Subcutaneous abdominal adipose tissue (tissue), 5 donors: ENCODE measurements at regions not wholly inside any gene's neighbourhood (a gene's known extent, or its start where the extent isn't known, plus 50 kb on each side); places are given as distances from the start of the nearest gene placed in this dataset.
"Not testable (repeated sequence)": the region's sequence is repeated elsewhere in the genome, so short reads cannot be mapped to it uniquely, and the experiment has no call there.

Source experiments
- H3K27ac ChIP-seq: one replicate; pipeline ENCODE4 v1.7.0; 2013; ENCODE audit warnings: low read depth, mild to moderate bottlenecking, inconsistent platforms, low read length, moderate library complexity
- H3K27me3 ChIP-seq, 5 donors: one replicate each; pipeline ENCODE4 v1.7.0; 2013; ENCODE audit warnings: low read length in 5 of 5, inconsistent platforms in 1 of 5; ENCODE audit not compliant: control insufficient read depth in 5 of 5, insufficient read depth in 4 of 5
- H3K36me3 ChIP-seq, 5 donors: one replicate each; pipeline ENCODE4 v1.7.0; 2013; ENCODE audit warnings: low read length in 5 of 5; ENCODE audit not compliant: control insufficient read depth in 5 of 5, insufficient read depth in 5 of 5
- H3K4me1 ChIP-seq, 5 donors: one replicate each; pipeline ENCODE4 v1.7.0; 2013; ENCODE audit warnings: low read length in 5 of 5, mild to moderate bottlenecking in 3 of 5, moderate library complexity in 1 of 5; ENCODE audit not compliant: control insufficient read depth in 5 of 5, insufficient read depth in 5 of 5
- H3K4me3 ChIP-seq, 5 donors: one replicate each; pipeline ENCODE4 v1.7.0; 2013; ENCODE audit warnings: low read length in 5 of 5, low read depth in 1 of 5
- H3K9ac ChIP-seq, 5 donors: one replicate each; pipeline ENCODE4 v1.7.0; 2013; ENCODE audit warnings: low read length in 5 of 5, mild to moderate bottlenecking in 4 of 5, moderate library complexity in 3 of 5
- H3K9me3 ChIP-seq, 5 donors: one replicate each; pipeline ENCODE4 v1.7.0; 2013; ENCODE audit warnings: low read length in 5 of 5; ENCODE audit not compliant: control insufficient read depth in 5 of 5
- donor health status: healthy.
- donor health status: healthy.
- donor health status: healthy.
- donor health status: healthy.
- donor health status: healthy.

DNA sequence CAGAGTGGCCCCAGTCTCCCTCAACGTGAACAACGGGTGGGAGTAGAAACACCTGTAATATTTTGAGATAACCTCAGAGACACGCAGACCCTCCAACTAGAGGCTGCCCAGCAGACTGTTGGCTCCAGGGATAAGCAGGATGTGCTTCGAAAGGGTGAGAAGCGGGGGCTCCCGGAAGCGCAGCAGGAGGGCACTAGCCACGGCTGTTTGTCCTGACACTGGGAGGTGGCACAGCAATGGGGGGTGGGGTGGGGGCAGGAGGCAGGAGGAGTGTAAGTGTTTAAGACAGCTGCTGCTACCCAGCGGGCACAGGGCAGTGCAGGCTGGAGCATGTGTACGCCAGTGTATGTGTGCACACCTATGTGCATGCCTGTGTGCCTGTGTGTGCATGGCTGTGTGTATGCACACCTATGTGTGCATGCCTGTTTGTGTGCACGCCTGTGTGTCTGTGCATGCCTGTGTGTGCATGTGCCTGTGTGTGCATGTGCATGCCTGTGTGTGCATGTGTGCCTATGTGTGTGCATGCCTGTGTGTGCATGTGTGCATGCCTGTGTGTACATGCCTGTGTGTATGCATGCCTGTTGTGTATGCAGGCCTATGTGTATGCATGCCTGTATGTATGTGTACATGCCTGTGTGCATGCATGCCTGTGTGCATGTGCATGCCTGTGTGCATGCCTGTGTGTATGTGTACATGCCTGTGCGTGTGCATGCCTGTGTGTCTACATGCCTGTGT is 154.7 kb downstream of the SHANK2 start:
- Histone ChIP-seq H3K27ac (no peak overlapping the region), H3K4me3 (no peak overlapping the region), H3K27me3 (peaks cover 4 to 16% (median 6%) of the 10 kb centered on the region in 5 donors), H3K36me3 (no peaks in the 10 kb centered on the region), H3K9me3 (peaks cover 0 to 5% (median 0%) of the 10 kb centered on the region in 5 donors), H3K4me1 (no peaks in the 10 kb centered on the region), H3K9ac (no peak overlapping the region)

- Histone ChIP-seq H3K27ac (no peak overlapping the region), H3K27me3 (peaks cover 4 to 16% (median 6%) of the 10 kb centered on the region in 5 donors), H3K36me3 (no peaks in the 10 kb centered on the region), H3K9ac (no peak overlapping the region), H3K4me3 (no peak overlapping the region), H3K9me3 (peaks cover 0 to 5% (median 0%) of the 10 kb centered on the region in 5 donors), H3K4me1 (no peaks in the 10 kb centered on the region)
Observed at GRCh38 chr11:71096751-71097388, 155.5 kb downstream of the SHANK2 start.

DNA sequence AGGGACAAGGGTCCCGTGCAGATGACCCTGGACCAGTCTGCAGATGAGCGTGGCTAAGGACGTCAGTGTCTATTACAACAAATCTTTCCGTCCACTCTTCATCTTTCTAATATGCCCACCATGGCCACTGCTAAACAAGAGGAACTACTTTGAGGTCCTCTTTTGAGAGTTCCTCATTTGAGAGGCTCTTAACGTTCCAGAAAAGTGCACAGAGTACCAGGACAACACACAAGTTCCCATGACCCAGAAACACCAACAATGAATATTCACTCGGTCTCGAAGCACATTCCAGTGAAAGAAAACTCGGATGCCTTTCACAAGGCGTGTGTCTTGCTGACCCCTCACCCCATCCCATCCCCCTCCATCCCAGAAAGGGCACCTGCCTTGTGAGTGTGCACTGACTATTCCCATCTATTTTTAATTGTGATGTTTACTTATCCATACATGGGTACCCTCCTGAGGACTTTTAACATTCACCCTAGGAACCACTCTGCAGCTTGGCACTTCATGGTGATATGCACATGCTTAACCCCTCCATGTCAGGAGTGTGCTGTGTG is 157.0 kb downstream of the SHANK2 start:
- peaks cover 4 to 16% (median 6%) of the 10 kb centered on the region in 5 donors for H3K27me3 ChIP-seq
- no peak overlapping the region for H3K27ac ChIP-seq
- no peak overlapping the region for H3K4me3 ChIP-seq

GRCh38 chr11:71094296-71095077 is 157.9 kb downstream of the SHANK2 start:
- peaks cover 4 to 19% (median 6%) of the 10 kb centered on the region in 5 donors for H3K27me3 ChIP-seq
- no peaks in the 10 kb centered on the region for H3K4me1 ChIP-seq
- H3K4me3 ChIP-seq = no peak overlapping the region
- no peak overlapping the region for H3K27ac ChIP-seq
- no peaks in the 10 kb centered on the region for H3K36me3 ChIP-seq
- peaks cover 0 to 5% (median 0%) of the 10 kb centered on the region in 5 donors for H3K9me3 ChIP-seq
- no peak overlapping the region for H3K9ac ChIP-seq

More for the DNA sequence above, 157.0 kb downstream of the SHANK2 start:
- H3K9ac ChIP-seq = no peak overlapping the region
- no peaks in the 10 kb centered on the region for H3K4me1 ChIP-seq
- H3K9me3 ChIP-seq = peaks cover 0 to 5% (median 0%) of the 10 kb centered on the region in 5 donors
- no peaks in the 10 kb centered on the region for H3K36me3 ChIP-seq

DNA sequence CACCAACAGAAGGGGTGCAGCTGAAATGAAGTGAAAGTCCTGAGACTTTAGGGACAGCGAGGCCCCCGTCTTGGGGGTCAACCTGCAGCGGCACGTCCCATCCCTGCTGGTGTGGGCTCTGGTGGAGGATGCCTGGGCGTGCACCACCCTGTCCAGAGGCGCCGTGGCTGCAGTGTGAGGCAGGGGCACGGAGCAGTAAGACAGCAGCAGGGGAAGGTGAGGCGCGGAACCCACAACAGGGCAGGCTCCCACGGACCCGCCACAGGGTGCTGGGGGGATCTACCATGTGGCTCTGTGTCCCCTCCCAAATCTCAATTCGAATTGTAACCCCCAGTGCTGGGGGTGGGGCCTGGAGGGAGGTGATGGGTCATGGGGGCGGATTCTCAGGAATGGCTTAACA is 158.6 kb downstream of the SHANK2 start:
- no peak overlapping the region for H3K9ac ChIP-seq
- H3K27ac ChIP-seq = no peak overlapping the region
- H3K4me3 ChIP-seq = no peak overlapping the region
- peaks cover 3 to 22% (median 4%) of the 10 kb centered on the region in 5 donors for H3K27me3 ChIP-seq
- no peaks in the 10 kb centered on the region for H3K36me3 ChIP-seq
- H3K4me1 ChIP-seq = no peaks in the 10 kb centered on the region
- H3K9me3 ChIP-seq = peaks cover 0 to 5% (median 0%) of the 10 kb centered on the region in 5 donors

- Histone ChIP-seq H3K4me3 (no peak overlapping the region), H3K27ac (no peak overlapping the region), H3K27me3 (peaks cover 0 to 15% (median 3%) of the 10 kb centered on the region in 5 donors), H3K36me3 (no peaks in the 10 kb centered on the region), H3K9me3 (no peaks in the 10 kb centered on the region), H3K4me1 (no peaks in the 10 kb centered on the region), H3K9ac (no peak overlapping the region)
Observed at GRCh38 chr11:71091506-71092265, 160.7 kb downstream of the SHANK2 start.

DNA sequence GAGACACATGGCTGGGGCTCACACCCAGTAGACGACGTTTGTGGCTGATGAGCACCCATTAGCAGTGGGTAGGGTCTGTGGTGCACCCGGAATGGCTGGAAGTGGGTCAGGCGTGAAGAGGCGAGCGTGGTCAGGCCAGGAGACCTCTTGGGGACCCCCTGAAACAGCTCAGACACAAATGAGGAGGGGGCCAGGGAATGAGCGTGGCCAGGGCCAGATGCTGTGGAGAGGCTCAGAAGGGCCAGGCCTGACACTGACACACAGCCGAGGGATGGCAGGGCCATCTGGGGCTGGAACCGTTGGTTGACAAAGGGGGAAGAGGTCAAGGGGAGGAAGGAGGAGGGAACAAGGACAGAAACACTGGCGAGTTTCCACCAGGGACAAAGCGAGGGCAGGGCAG is 162.8 kb downstream of the SHANK2 start:
- H3K4me3 ChIP-seq = no peak overlapping the region
- no peak overlapping the region for H3K27ac ChIP-seq
- no peaks in the 10 kb centered on the region for H3K9me3 ChIP-seq
- peaks cover 0 to 10% (median 0%) of the 10 kb centered on the region in 5 donors for H3K27me3 ChIP-seq
- H3K36me3 ChIP-seq = no peaks in the 10 kb centered on the region
- H3K4me1 ChIP-seq = no peaks in the 10 kb centered on the region
- H3K9ac ChIP-seq = no peak overlapping the region

GRCh38 chr11:71088314-71089215 is 163.8 kb downstream of the SHANK2 start:
- not testable (repeated sequence) for H3K4me3 ChIP-seq, H3K9ac ChIP-seq, H3K9me3 ChIP-seq, H3K27ac ChIP-seq, H3K4me1 ChIP-seq, H3K36me3 ChIP-seq, H3K27me3 ChIP-seq
